Kidney (tissue), 13 donors: ENCODE measurements at regions not wholly inside any gene's neighbourhood (a gene's known extent, or its start where the extent isn't known, plus 50 kb on each side); places are given as distances from the start of the nearest gene placed in this dataset.
"Not testable (repeated sequence)": the region's sequence is repeated elsewhere in the genome, so short reads cannot be mapped to it uniquely, and the experiment has no call there.

Source experiments
- DNase-seq, 5 donors: peaks; one replicate each; pipeline ENCODE4 v3.0.0-alpha.2; 2013 to 2020
- FAIRE-seq: peaks from 2 replicates; lab custom pipeline; 2012; peaks lifted over from hg19 to GRCh38; lab: Jason Lieb, UNC
- H3K27ac ChIP-seq, 2 donors: one replicate each; pipeline ENCODE4 v1.7.0; 2013; ENCODE audit warnings: low read depth in 2 of 2, low read length in 2 of 2, inconsistent platforms in 1 of 2
- H3K27me3 ChIP-seq: one replicate; pipeline ENCODE4 v1.7.1; 2013; ENCODE audit warnings: low read length, inconsistent platforms; ENCODE audit not compliant: control insufficient read depth, insufficient read depth
- H3K36me3 ChIP-seq, 3 donors: one replicate each; pipeline versions ENCODE4 v1.7.0 to v1.7.1; 2013; ENCODE audit warnings: low read length in 3 of 3, control low read depth in 1 of 3, inconsistent platforms in 1 of 3; ENCODE audit not compliant: insufficient read depth in 3 of 3, control insufficient read depth in 2 of 3
- H3K4me1 ChIP-seq, 3 donors: one replicate each; pipeline versions ENCODE4 v1.7.0 to v1.7.1; 2013; ENCODE audit warnings: low read length in 3 of 3, inconsistent platforms in 1 of 3, low read depth in 1 of 3; ENCODE audit not compliant: control insufficient read depth in 2 of 3, insufficient read depth in 2 of 3
- H3K4me3 ChIP-seq, 3 donors: one replicate each; pipeline versions ENCODE4 v1.7.0 to v1.8.1; 2013; ENCODE audit warnings: low read length in 3 of 3, control low read depth in 1 of 3, inconsistent platforms in 1 of 3
- H3K9ac ChIP-seq, 3 donors: one replicate each; pipeline versions ENCODE4 v1.7.0 to v1.7.1; 2013; ENCODE audit warnings: low read length in 3 of 3, control low read depth in 1 of 3, inconsistent platforms in 1 of 3
- H3K9me3 ChIP-seq, 3 donors: one replicate each; pipeline versions ENCODE4 v1.7.0 to v1.7.1; 2013; ENCODE audit warnings: low read length in 3 of 3, control low read depth in 1 of 3, inconsistent platforms in 1 of 3; ENCODE audit not compliant: control insufficient read depth in 2 of 3, insufficient read depth in 1 of 3
- CTCF ChIP-seq: IDR thresholded peaks from 3 replicates; pipeline ENCODE4 v1.5.1; 2012; ENCODE audit warnings: mild to moderate bottlenecking, moderate library complexity, borderline replicate concordance; ENCODE audit not compliant: insufficient read depth; ENCODE audit errors: extremely low read depth
- intact Hi-C: fragments of 100-400 bp; cut with DNase I; formaldehyde crosslinking; loops from one replicate; pipeline ENCODE4 v1.11.1; 2022
- donor health status: control.
- donor health status: control.
- donor health status: control.
- donor health status: control.
- donor health status: control.
- donor health status: DM: yes; HTN: yes; CAD: no.
- donor health status: Normal renal cell carcinoma (clear cell type).

GRCh38 chr6:111925296-111925695 is 52.0 kb upstream of the FYN start:
- no peak for TF ChIP-seq CTCF
- no peak overlapping the region for H3K4me3 ChIP-seq
- FAIRE-seq: no peak

GRCh38 chr6:111926731-111927302 is 53.6 kb upstream of the FYN start:
- H3K9me3 ChIP-seq: no peaks in the 10 kb centered on the region
- DNase-seq (no peak), FAIRE-seq (no peak)
- no peak overlapping the region for H3K27ac ChIP-seq
- no peak for TF ChIP-seq CTCF
- no peak overlapping the region for H3K9ac ChIP-seq
- no peaks in the 10 kb centered on the region for H3K27me3 ChIP-seq
- H3K4me3 ChIP-seq: no peak overlapping the region
- intact Hi-C loops: no loop called here
- H3K36me3 ChIP-seq: no peaks in the 10 kb centered on the region
- no peaks in the 10 kb centered on the region for H3K4me1 ChIP-seq

More at GRCh38 chr6:111925296-111925695, 52.0 kb upstream of the FYN start:
- Histone ChIP-seq H3K9me3 (no peaks in the 10 kb centered on the region), H3K9ac (no peak overlapping the region), H3K4me1 (no peaks in the 10 kb centered on the region), H3K27me3 (no peaks in the 10 kb centered on the region), H3K36me3 (no peaks in the 10 kb centered on the region), H3K27ac (no peak overlapping the region)
- DNase-seq: no peak
- intact Hi-C loops: no loop called here

- no peak overlapping the region for H3K27ac ChIP-seq
- FAIRE-seq: no peak
- H3K9me3 ChIP-seq: no peaks in the 10 kb centered on the region
- no peak for TF ChIP-seq CTCF
- intact Hi-C loops: no loop called here
- no peaks in the 10 kb centered on the region for H3K36me3 ChIP-seq
- no peak for DNase-seq
- H3K4me1 ChIP-seq: no peaks in the 10 kb centered on the region
- no peaks in the 10 kb centered on the region for H3K27me3 ChIP-seq
- H3K4me3 ChIP-seq: no peak overlapping the region
- H3K9ac ChIP-seq: no peak overlapping the region
Observed at GRCh38 chr6:111927321-111927720, 54.1 kb upstream of the FYN start.

- Histone ChIP-seq H3K27me3 (no peaks in the 10 kb centered on the region), H3K36me3 (no peaks in the 10 kb centered on the region), H3K4me3 (no peak overlapping the region), H3K4me1 (no peaks in the 10 kb centered on the region), H3K27ac (no peak overlapping the region), H3K9ac (no peak overlapping the region), H3K9me3 (no peaks in the 10 kb centered on the region)
- DNase-seq: no peak
- TF ChIP-seq CTCF: no peak
- no peak for FAIRE-seq
- intact Hi-C loops: no loop called here
Observed at GRCh38 chr6:111928139-111928538, 54.9 kb upstream of the FYN start.

GRCh38 chr6:111934611-111935010 is 61.4 kb upstream of the FYN start:
- DNase-seq, H3K27me3 ChIP-seq, H3K36me3 ChIP-seq, H3K27ac ChIP-seq, H3K9ac ChIP-seq, H3K9me3 ChIP-seq, intact Hi-C loops, H3K4me1 ChIP-seq, FAIRE-seq, H3K4me3 ChIP-seq: not testable (repeated sequence)
